IMR-90 (cell line): ENCODE measurements at regions not wholly inside any gene's neighbourhood (a gene's known extent, or its start where the extent isn't known, plus 50 kb on each side); places are given as distances from the start of the nearest gene placed in this dataset.
A peak's percentile ranks its signal among the peaks of the same experiment; 100 is the strongest.

Experiments
- ATAC-seq: fragments of 200-7000 bp; cut with Tn5 transposase; 2 replicates; pipeline ENCODE4 v1.9.1; 2020; ENCODE audit warnings: low read depth, mild to moderate bottlenecking, moderate library complexity
- BruUV-seq: library from RNA; stranded (reverse); fragments of 400-500 nt; replicated peaks from 2 replicates; lab custom pipeline; 2021; lab: Mats Ljungman, UMichigan
- CTCF ChIA-PET: fragments of 300-600 bp; formaldehyde crosslinking; extraction: SDS; loops from one replicate; lab custom pipeline; 2021; ENCODE audit warnings: antibody characterized with exemption; lab: Yijun Ruan, JAX
- POLR2A ChIA-PET: fragments of 300-600 bp; sonication (Branson Sonifier 250); formaldehyde crosslinking; loops from one replicate; lab custom pipeline; 2022; ENCODE audit warnings: antibody characterized with exemption; ENCODE audit not compliant: unreplicated experiment; lab: Charles Lee
- DNase-seq: peaks from one replicate; pipeline ENCODE4 v3.0.0; 2013
- H2AFZ ChIP-seq: replicated peaks from 2 replicates; pipeline ENCODE3; 2013; ENCODE audit warnings: low read length, mild to moderate bottlenecking; ENCODE audit not compliant: poor library complexity
- H2AK5ac ChIP-seq: 2 replicates; pipeline ENCODE4 v1.6.1; 2013; ENCODE audit warnings: low read depth, low read length, inconsistent platforms
- H2AK9ac ChIP-seq: replicated peaks from 2 replicates; pipeline ENCODE3; 2013; ENCODE audit warnings: mild to moderate bottlenecking, low read depth, low read length, moderate library complexity; ENCODE audit not compliant: poor library complexity
- H2BK120ac ChIP-seq: 2 replicates; pipeline ENCODE4 v1.6.1; 2013; ENCODE audit warnings: low read depth, low read length, inconsistent platforms
- H2BK15ac ChIP-seq: 3 replicates; pipeline ENCODE4 v1.6.1; 2013; ENCODE audit warnings: low read depth, low read length, inconsistent platforms
- H2BK20ac ChIP-seq: 2 replicates; pipeline ENCODE4 v1.6.1; 2013; ENCODE audit warnings: low read depth, mild to moderate bottlenecking, inconsistent platforms, low read length, moderate library complexity
- H2BK5ac ChIP-seq: 2 replicates; pipeline ENCODE4 v1.6.1; 2013; ENCODE audit warnings: mild to moderate bottlenecking, low read depth, low read length, inconsistent platforms; ENCODE audit not compliant: poor library complexity, severe bottlenecking
- H3K14ac ChIP-seq: replicated peaks from 2 replicates; pipeline ENCODE4 v1.6.1; 2013; ENCODE audit warnings: low read depth, low read length, inconsistent platforms
- H3K18ac ChIP-seq: 2 replicates; pipeline ENCODE4 v1.6.1; 2013; ENCODE audit warnings: low read depth, low read length, control low read depth
- H3K23ac ChIP-seq: 2 replicates; pipeline ENCODE4 v1.6.1; 2013; ENCODE audit warnings: low read depth, low read length, inconsistent platforms
- H3K27ac ChIP-seq: 2 replicates; pipeline ENCODE4 v1.5.1; 2013; ENCODE audit warnings: mild to moderate bottlenecking, control low read depth, low read length; ENCODE audit not compliant: insufficient read depth
- H3K27me3 ChIP-seq: 2 replicates; pipeline ENCODE4 v1.6.1; 2013; ENCODE audit warnings: low read length; ENCODE audit not compliant: control insufficient read depth, insufficient read depth
- H3K36me3 ChIP-seq: 2 replicates; pipeline ENCODE4 v1.6.1; 2013; ENCODE audit warnings: low read length, mixed read lengths; ENCODE audit not compliant: control insufficient read depth, insufficient read depth
- H3K4ac ChIP-seq: 2 replicates; pipeline ENCODE4 v1.6.1; 2013; ENCODE audit warnings: low read depth, low read length, inconsistent platforms
- H3K4me1 ChIP-seq: 2 replicates; pipeline ENCODE4 v1.6.1; 2013; ENCODE audit warnings: low read length, mixed read lengths; ENCODE audit not compliant: control insufficient read depth, insufficient read depth
- H3K4me2 ChIP-seq: 2 replicates; pipeline ENCODE4 v1.6.1; 2013; ENCODE audit warnings: low read depth, mild to moderate bottlenecking, control low read depth, low read length, moderate library complexity
- H3K4me3 ChIP-seq: 2 replicates; pipeline ENCODE4 v1.5.1; 2013; ENCODE audit warnings: low read depth, mild to moderate bottlenecking, control low read depth, low read length, moderate library complexity; ENCODE audit not compliant: insufficient read depth
- H3K56ac ChIP-seq: 2 replicates; pipeline ENCODE4 v1.6.1; 2013; ENCODE audit warnings: low read length, inconsistent platforms; ENCODE audit not compliant: insufficient read depth; ENCODE audit errors: extremely low read depth
- H3K79me1 ChIP-seq, 2 experiments: 2 replicates each; pipeline ENCODE4 v1.6.1; 2013; ENCODE audit warnings: low read length in 2 of 2, inconsistent platforms in 1 of 2, low read depth in 1 of 2
- H3K9ac ChIP-seq: 2 replicates; pipeline ENCODE4 v1.6.1; 2013; ENCODE audit warnings: low read depth, low read length, control low read depth
- H3K9me1 ChIP-seq: 2 replicates; pipeline ENCODE4 v1.6.1; 2013; ENCODE audit warnings: low read length, inconsistent platforms; ENCODE audit not compliant: insufficient read depth
- H3K9me3 ChIP-seq: 2 replicates; pipeline ENCODE4 v1.6.1; 2013; ENCODE audit warnings: low read length; ENCODE audit not compliant: control insufficient read depth, insufficient read depth
- H4K20me1 ChIP-seq: 2 replicates; pipeline ENCODE4 v1.6.1; 2013; ENCODE audit warnings: low read length, inconsistent platforms; ENCODE audit not compliant: insufficient read depth
- H4K5ac ChIP-seq: 2 replicates; pipeline ENCODE4 v1.6.1; 2013; ENCODE audit warnings: mild to moderate bottlenecking, low read depth, low read length, control low read depth
- H4K8ac ChIP-seq, 2 experiments: 2 replicates each; pipeline ENCODE4 v1.6.1; 2013; ENCODE audit warnings: low read depth in 2 of 2, low read length in 2 of 2, control low read depth in 1 of 2, inconsistent platforms in 1 of 2
- H4K91ac ChIP-seq: 2 replicates; pipeline ENCODE4 v1.6.1; 2013; ENCODE audit warnings: low read depth, low read length, inconsistent platforms; ENCODE audit not compliant: insufficient read depth
- CEBPB ChIP-seq: IDR thresholded peaks from 2 replicates; pipeline ENCODE4 v1.6.1; 2012; ENCODE audit warnings: low read depth, low read length, improper control_type of control experiment
- CHD1 ChIP-seq: IDR thresholded peaks from 2 replicates; pipeline ENCODE4 v1.6.1; 2012; ENCODE audit warnings: low read depth, low read length, improper control_type of control experiment
- FOS ChIP-seq: fragments of 150-350 bp; IDR thresholded peaks from 2 replicates; pipeline ENCODE4 v1.6.1; 2016; ENCODE audit warnings: low read depth, low read length
- MAFK ChIP-seq: IDR thresholded peaks from 2 replicates; pipeline ENCODE4 v1.6.1; 2012; ENCODE audit warnings: low read depth, low read length, improper control_type of control experiment
- MAZ ChIP-seq: IDR thresholded peaks from 2 replicates; pipeline ENCODE4 v1.6.1; 2012; ENCODE audit warnings: low read depth, mild to moderate bottlenecking, low read length, improper control_type of control experiment, moderate library complexity, borderline replicate concordance
- MXI1 ChIP-seq: IDR thresholded peaks from 2 replicates; pipeline ENCODE4 v1.6.1; 2012; ENCODE audit warnings: low read depth, mild to moderate bottlenecking, low read length, moderate library complexity, borderline replicate concordance
- NFE2L2 ChIP-seq: fragments of 150-350 bp; IDR thresholded peaks from 2 replicates; pipeline ENCODE4 v1.6.1; 2016; ENCODE audit warnings: low read depth, mild to moderate bottlenecking, low read length
- POLR2A ChIP-seq: IDR thresholded peaks from 2 replicates; pipeline ENCODE4 v1.6.1; 2012; ENCODE audit warnings: mild to moderate bottlenecking, low read depth, low read length
- RCOR1 ChIP-seq: IDR thresholded peaks from 2 replicates; pipeline ENCODE4 v1.6.1; 2012; ENCODE audit warnings: mild to moderate bottlenecking, low read length, improper control_type of control experiment; ENCODE audit not compliant: insufficient replicate concordance
- RFX5 ChIP-seq: IDR thresholded peaks from 2 replicates; pipeline ENCODE4 v1.8.0; 2012; ENCODE audit warnings: low read depth, mild to moderate bottlenecking, low read length, moderate library complexity
- SMC3 ChIP-seq: fragments of 150-350 bp; IDR thresholded peaks from 2 replicates; pipeline ENCODE4 v1.6.1; 2016; ENCODE audit warnings: low read depth, mild to moderate bottlenecking, antibody characterized with exemption, low read length, moderate library complexity
- WGBS, 2 experiments: methylation state at CpG; one replicate each; pipeline versions ENCODE4 v1.1.5 to v1.1.7; 2013; ENCODE audit warnings: missing lambda C conversion rate in 2 of 2; ENCODE audit not compliant: insufficient read length in 1 of 2; ENCODE audit errors: extremely low coverage in 2 of 2; 5-methylcytosine and 5-hydroxymethylcytosine counted together
- dilution Hi-C: fragments of 300-500 bp; cut with HindIII; formaldehyde crosslinking; loops from one replicate; pipeline ENCODE4 v1.14.3; 2018; ENCODE audit warnings: low sequenced_read_pairs; ENCODE audit not compliant: unreplicated experiment
- in situ Hi-C: fragments of 300-500 bp; cut with MboI; formaldehyde crosslinking; loops from 3 replicates; pipeline ENCODE4 v1.14.3; 2019; ENCODE audit warnings: low sequenced_read_pairs, inconsistent platforms, mixed read lengths
- intact Hi-C: fragments of 100-400 bp; cut with micrococcal nuclease; formaldehyde crosslinking; loops from 2 replicates; pipeline ENCODE4 v1.10.0; 2022
- TF ChIP-seq, protein P1 (sequence below): fragments of 150-350 bp; IDR thresholded peaks from 2 replicates; pipeline ENCODE4 v1.6.1; 2016; ENCODE audit warnings: low read depth, mild to moderate bottlenecking, low read length, moderate library complexity, borderline replicate concordance
- TF ChIP-seq, protein P2 (sequence below): fragments of 150-350 bp; IDR thresholded peaks from 2 replicates; pipeline ENCODE4 v1.6.1; 2017; ENCODE audit warnings: mild to moderate bottlenecking, antibody characterized with exemption, low read length, low read depth
- TF ChIP-seq, protein P3 (sequence below): conservative IDR thresholded peaks from 2 replicates; pipeline ENCODE4 v1.5.1; 2012; ENCODE audit warnings: mild to moderate bottlenecking, low read depth, low read length, improper control_type of control experiment

DNA sequence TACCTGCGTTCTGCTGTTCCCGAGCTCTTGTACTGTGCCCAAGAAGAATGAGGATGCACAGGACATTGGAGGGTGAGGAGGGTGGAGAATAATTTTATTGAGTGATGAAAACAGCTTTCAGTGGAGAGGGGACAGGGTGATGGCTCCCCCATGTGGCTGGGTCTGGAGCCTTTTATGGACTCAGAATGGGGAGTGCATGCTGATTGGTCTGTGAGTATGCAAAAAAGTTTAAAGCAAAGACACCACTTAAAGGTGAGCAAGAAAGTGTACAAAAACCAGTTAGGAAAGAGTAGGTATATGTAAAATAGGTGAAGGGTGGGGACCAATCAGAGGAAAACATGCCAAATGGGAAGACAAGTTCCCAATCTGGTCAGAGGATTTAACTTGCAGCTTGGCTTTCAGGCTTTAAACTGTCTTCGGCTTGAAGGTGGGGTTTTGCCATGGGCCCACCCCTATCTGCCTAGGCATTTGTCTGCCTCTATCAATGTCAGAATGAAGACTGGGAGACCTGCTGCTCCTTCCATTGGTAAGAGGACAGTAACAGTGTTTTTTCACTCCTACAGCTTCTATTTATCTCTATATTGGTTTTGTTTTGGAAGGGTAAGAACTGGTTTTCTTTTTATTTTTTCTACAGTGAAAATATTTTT lies 118.0 kb upstream of the RAI14 start:
- Histone ChIP-seq H3K9ac (no peak overlapping the region), H2AK9ac (no peak overlapping the region), H2AFZ (no peak overlapping the region), H3K23ac (no peak overlapping the region), H3K4me2 (no peak overlapping the region), H3K56ac (no peak overlapping the region), H4K5ac (peak overlapping the region; percentile 66; the same call in 1 of the 2 replicates), H3K14ac (0 out of 2 replicates have a peak overlapping the region, but pooled peaks have one; percentile 26), H3K9me3 (no peaks in the 10 kb centered on the region), H3K9me1 (peaks cover 11% of the 10 kb centered on the region), H3K4me3 (no peak overlapping the region), H4K91ac (peak overlapping the region; percentile 40; the same call in 1 of the 2 replicates), H2BK120ac (peak overlapping the region; percentile 49; the same call in 1 of the 2 replicates), H2BK5ac (peak overlapping the region; percentile 27), H3K27me3 (no peaks in the 10 kb centered on the region), H3K4ac (peak overlapping the region; percentile 43; the same call in 1 of the 2 replicates), H4K20me1 (peaks cover 3% of the 10 kb centered on the region; the same call in 1 of the 2 replicates), H2AK5ac (peak overlapping the region; percentile 60), H3K4me1 (peaks cover 14% of the 10 kb centered on the region), H2BK20ac (peak overlapping the region; percentile 26; the same call in 1 of the 2 replicates), H2BK15ac (peak overlapping the region; percentile 77; the same call in 1 of the 3 replicates), H3K18ac (peak overlapping the region; percentile 43; the same call in 1 of the 2 replicates), H3K36me3 (no peaks in the 10 kb centered on the region), H3K79me1 (peaks cover 0 to 6% of the 10 kb centered on the region in 2 experiments; a peak in 2 of 4 replicates), H4K8ac (0 out of 4 replicates have a peak overlapping the region, but pooled peaks of 1 of the 2 experiments have one; percentile 21), H3K27ac (no peak overlapping the region)
- no TSS peak for BruUV-seq
- dilution Hi-C loops (no loop called here), in situ Hi-C loops (no loop called here), intact Hi-C loops (loop anchor here (1.0 kb wide), 1 partner anchor 52 kb away; no protein-coding TSS in a partner anchor)
- ATAC-seq, result no peak
- POLR2A ChIA-PET, result no interaction called here
- DNase-seq, result peak; percentile 31
- CTCF ChIA-PET, result interaction anchor here (0.7 to 1.7 kb wide), 3 partner anchors 30 to 51 kb away, joined by 3 to 4 read pairs (median 3); no protein-coding TSS in a partner anchor
- no CpG with 5 or more reads among the region's 3 CpGs for WGBS, 2 experiments
- no peak for TF ChIP-seq MAZ
- no peak for TF ChIP-seq POLR2A
- no peak for TF ChIP-seq NFE2L2
- TF ChIP-seq RFX5, result no peak
- no peak for TF ChIP-seq FOS
- TF ChIP-seq, protein P1, sequence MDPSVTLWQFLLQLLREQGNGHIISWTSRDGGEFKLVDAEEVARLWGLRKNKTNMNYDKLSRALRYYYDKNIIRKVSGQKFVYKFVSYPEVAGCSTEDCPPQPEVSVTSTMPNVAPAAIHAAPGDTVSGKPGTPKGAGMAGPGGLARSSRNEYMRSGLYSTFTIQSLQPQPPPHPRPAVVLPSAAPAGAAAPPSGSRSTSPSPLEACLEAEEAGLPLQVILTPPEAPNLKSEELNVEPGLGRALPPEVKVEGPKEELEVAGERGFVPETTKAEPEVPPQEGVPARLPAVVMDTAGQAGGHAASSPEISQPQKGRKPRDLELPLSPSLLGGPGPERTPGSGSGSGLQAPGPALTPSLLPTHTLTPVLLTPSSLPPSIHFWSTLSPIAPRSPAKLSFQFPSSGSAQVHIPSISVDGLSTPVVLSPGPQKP, result no peak
- TF ChIP-seq MXI1, result no peak
- TF ChIP-seq MAFK, result no peak
- TF ChIP-seq, protein P2, sequence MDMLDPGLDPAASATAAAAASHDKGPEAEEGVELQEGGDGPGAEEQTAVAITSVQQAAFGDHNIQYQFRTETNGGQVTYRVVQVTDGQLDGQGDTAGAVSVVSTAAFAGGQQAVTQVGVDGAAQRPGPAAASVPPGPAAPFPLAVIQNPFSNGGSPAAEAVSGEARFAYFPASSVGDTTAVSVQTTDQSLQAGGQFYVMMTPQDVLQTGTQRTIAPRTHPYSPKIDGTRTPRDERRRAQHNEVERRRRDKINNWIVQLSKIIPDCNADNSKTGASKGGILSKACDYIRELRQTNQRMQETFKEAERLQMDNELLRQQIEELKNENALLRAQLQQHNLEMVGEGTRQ, result no peak
- TF ChIP-seq RCOR1, result no peak
- TF ChIP-seq, protein P3, sequence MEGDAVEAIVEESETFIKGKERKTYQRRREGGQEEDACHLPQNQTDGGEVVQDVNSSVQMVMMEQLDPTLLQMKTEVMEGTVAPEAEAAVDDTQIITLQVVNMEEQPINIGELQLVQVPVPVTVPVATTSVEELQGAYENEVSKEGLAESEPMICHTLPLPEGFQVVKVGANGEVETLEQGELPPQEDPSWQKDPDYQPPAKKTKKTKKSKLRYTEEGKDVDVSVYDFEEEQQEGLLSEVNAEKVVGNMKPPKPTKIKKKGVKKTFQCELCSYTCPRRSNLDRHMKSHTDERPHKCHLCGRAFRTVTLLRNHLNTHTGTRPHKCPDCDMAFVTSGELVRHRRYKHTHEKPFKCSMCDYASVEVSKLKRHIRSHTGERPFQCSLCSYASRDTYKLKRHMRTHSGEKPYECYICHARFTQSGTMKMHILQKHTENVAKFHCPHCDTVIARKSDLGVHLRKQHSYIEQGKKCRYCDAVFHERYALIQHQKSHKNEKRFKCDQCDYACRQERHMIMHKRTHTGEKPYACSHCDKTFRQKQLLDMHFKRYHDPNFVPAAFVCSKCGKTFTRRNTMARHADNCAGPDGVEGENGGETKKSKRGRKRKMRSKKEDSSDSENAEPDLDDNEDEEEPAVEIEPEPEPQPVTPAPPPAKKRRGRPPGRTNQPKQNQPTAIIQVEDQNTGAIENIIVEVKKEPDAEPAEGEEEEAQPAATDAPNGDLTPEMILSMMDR, result peak; percentile 57
- peak; percentile 52; the same call in 1 of the 2 replicates for TF ChIP-seq SMC3
- no peak for TF ChIP-seq CHD1
- TF ChIP-seq CEBPB, result no peak
